Fibroblast of skin of back (primary cell): ENCODE measurements at regions not wholly inside any gene's neighbourhood (a gene's known extent, or its start where the extent isn't known, plus 50 kb on each side); places are given as distances from the start of the nearest gene placed in this dataset.
"Not testable (repeated sequence)": the region's sequence is repeated elsewhere in the genome, so short reads cannot be mapped to it uniquely, and the experiment has no call there.

Experiments
- DNase-seq: peaks from one replicate; pipeline ENCODE4 v3.0.0-alpha.2; 2013

- no peak for DNase-seq
These were observed 50.0 kb upstream of the TSC22D2 start for GRCh38 chr3:150357923-150358607.

- no peak for DNase-seq
These were observed 51.0 kb upstream of the TSC22D2 start for GRCh38 chr3:150357140-150357539.

GRCh38 chr3:150355574-150355973 lies 52.5 kb upstream of the TSC22D2 start:
- DNase-seq: peak; percentile 50

- no peak for DNase-seq
These were observed 55.2 kb upstream of the TSC22D2 start for GRCh38 chr3:150352931-150353330.

GRCh38 chr3:150351398-150351797 lies 56.7 kb upstream of the TSC22D2 start:
- DNase-seq: no peak

GRCh38 chr3:150349314-150350097 lies 58.6 kb upstream of the TSC22D2 start:
- peak; percentile 84 for DNase-seq

- peak; percentile 99 for DNase-seq
These were observed 59.6 kb upstream of the TSC22D2 start for GRCh38 chr3:150348500-150348899.

- peak; percentile 81 for DNase-seq
These were observed 60.9 kb upstream of the TSC22D2 start for GRCh38 chr3:150346981-150347863.

GRCh38 chr3:150346266-150346665 lies 61.8 kb upstream of the TSC22D2 start:
- no peak for DNase-seq

GRCh38 chr3:150345021-150345538 lies 63.0 kb upstream of the TSC22D2 start:
- peak; percentile 61 for DNase-seq

GRCh38 chr3:150344079-150344759 lies 63.9 kb upstream of the TSC22D2 start:
- DNase-seq: no peak

GRCh38 chr3:150342896-150343467 lies 65.1 kb upstream of the TSC22D2 start:
- DNase-seq: no peak

- no peak for DNase-seq
These were observed 66.2 kb upstream of the TSC22D2 start for GRCh38 chr3:150341891-150342290.

- not testable (repeated sequence) for DNase-seq
These were observed 71.7 kb upstream of the TSC22D2 start for GRCh38 chr3:150336363-150336762.

GRCh38 chr3:150335631-150336030 lies 72.5 kb upstream of the TSC22D2 start:
- DNase-seq: peak; percentile 47

GRCh38 chr3:150334974-150335373 lies 73.1 kb upstream of the TSC22D2 start:
- DNase-seq: no peak

GRCh38 chr3:150333477-150333876 lies 74.6 kb upstream of the TSC22D2 start:
- no peak for DNase-seq

GRCh38 chr3:150331978-150332568 lies 76.0 kb upstream of the TSC22D2 start:
- DNase-seq: no peak

GRCh38 chr3:150330872-150331271 lies 77.2 kb upstream of the TSC22D2 start:
- no peak for DNase-seq

- DNase-seq: no peak
These were observed 77.9 kb upstream of the TSC22D2 start for GRCh38 chr3:150330174-150330573.

GRCh38 chr3:150329408-150329807 lies 78.7 kb upstream of the TSC22D2 start:
- DNase-seq: no peak
